Hepatic stellate cell (primary cell): ENCODE measurements at regions not wholly inside any gene's neighbourhood (a gene's known extent, or its start where the extent isn't known, plus 50 kb on each side); places are given as distances from the start of the nearest gene placed in this dataset.
"Not testable (repeated sequence)": the region's sequence is repeated elsewhere in the genome, so short reads cannot be mapped to it uniquely, and the experiment has no call there.

Source experiments
- DNase-seq: peaks from one replicate; pipeline ENCODE4 v3.0.0; 2011; ENCODE audit warnings: low spot score

GRCh38 chr6:54564188-54564587, 255.9 kb downstream of the TINAG start:
- not testable (repeated sequence) for DNase-seq

- DNase-seq: no peak
These were observed 266.4 kb downstream of the TINAG start for GRCh38 chr6:54574671-54575070.

- no peak for DNase-seq
These were observed 268.3 kb upstream of the FAM83B start for GRCh38 chr6:54578261-54578660.

- DNase-seq: no peak
These were observed 267.6 kb upstream of the FAM83B start for GRCh38 chr6:54579011-54579410.

- DNase-seq: no peak
These were observed 260.3 kb upstream of the FAM83B start for GRCh38 chr6:54586251-54586650.

- DNase-seq: no peak
These were observed 259.3 kb upstream of the FAM83B start for GRCh38 chr6:54587277-54587676.

- DNase-seq: no peak
These were observed 258.4 kb upstream of the FAM83B start for GRCh38 chr6:54588176-54588575.

GRCh38 chr6:54595844-54596243, 250.7 kb upstream of the FAM83B start:
- DNase-seq: no peak

GRCh38 chr6:54598787-54599313, 247.7 kb upstream of the FAM83B start:
- DNase-seq: no peak

- DNase-seq: no peak
These were observed 244.8 kb upstream of the FAM83B start for GRCh38 chr6:54601600-54602300.

GRCh38 chr6:54602591-54602990, 244.0 kb upstream of the FAM83B start:
- DNase-seq: no peak

GRCh38 chr6:54609981-54610380, 236.6 kb upstream of the FAM83B start:
- DNase-seq: no peak

GRCh38 chr6:54613596-54613995, 233.0 kb upstream of the FAM83B start:
- no peak for DNase-seq

- DNase-seq: no peak
These were observed 231.9 kb upstream of the FAM83B start for GRCh38 chr6:54614499-54615195.

GRCh38 chr6:54617730-54618129, 228.8 kb upstream of the FAM83B start:
- DNase-seq: peak; percentile 1

GRCh38 chr6:54618572-54618971, 228.0 kb upstream of the FAM83B start:
- no peak for DNase-seq

GRCh38 chr6:54619102-54619501, 227.5 kb upstream of the FAM83B start:
- no peak for DNase-seq

GRCh38 chr6:54621285-54621684, 225.3 kb upstream of the FAM83B start:
- no peak for DNase-seq

- no peak for DNase-seq
These were observed 222.4 kb upstream of the FAM83B start for GRCh38 chr6:54624216-54624615.

- no peak for DNase-seq
These were observed 221.8 kb upstream of the FAM83B start for GRCh38 chr6:54624779-54625178.

- no peak for DNase-seq
These were observed 217.4 kb upstream of the FAM83B start for GRCh38 chr6:54629131-54629530.

GRCh38 chr6:54632984-54633565, 213.5 kb upstream of the FAM83B start:
- DNase-seq: no peak

GRCh38 chr6:54633601-54634000, 213.0 kb upstream of the FAM83B start:
- DNase-seq: no peak
